Hematopoietic multipotent progenitor cell treated with erythropoietin and hydrocortisone succinate and interleukin-3 and kit ligand, for 4 days (in vitro differentiated cells): ENCODE measurements at regions not wholly inside any gene's neighbourhood (a gene's known extent, or its start where the extent isn't known, plus 50 kb on each side); places are given as distances from the start of the nearest gene placed in this dataset.
"Not testable (repeated sequence)": the region's sequence is repeated elsewhere in the genome, so short reads cannot be mapped to it uniquely, and the experiment has no call there.

Source experiments
- DNase-seq: peaks from one replicate; pipeline ENCODE4 v3.0.0-alpha.2; 2015

- peak; percentile 35 for DNase-seq
Observed at GRCh38 chr15:32536507-32537172, 56.6 kb upstream of the GOLGA8N start.

GRCh38 chr15:32536057-32536493 is 57.2 kb upstream of the GOLGA8N start:
- DNase-seq: not testable (repeated sequence)

- DNase-seq: not testable (repeated sequence)
Observed at GRCh38 chr15:32535150-32535898, 57.9 kb upstream of the GOLGA8N start.

GRCh38 chr15:32522900-32523299 is 67.5 kb upstream of the GOLGA8O start:
- not testable (repeated sequence) for DNase-seq

GRCh38 chr15:32522421-32522820 is 67.0 kb upstream of the GOLGA8O start:
- not testable (repeated sequence) for DNase-seq

- peak; percentile 3 for DNase-seq
Observed at GRCh38 chr15:32518976-32519375, 63.5 kb upstream of the GOLGA8O start.

- DNase-seq: not testable (repeated sequence)
Observed at GRCh38 chr15:32518013-32518412, 62.6 kb upstream of the GOLGA8O start.

GRCh38 chr15:32516954-32517353 is 61.5 kb upstream of the GOLGA8O start:
- not testable (repeated sequence) for DNase-seq

- DNase-seq: not testable (repeated sequence)
Observed at GRCh38 chr15:32513378-32513777, 57.9 kb upstream of the GOLGA8O start.

- DNase-seq: not testable (repeated sequence)
Observed at GRCh38 chr15:32510027-32510426, 54.6 kb upstream of the GOLGA8O start.

- DNase-seq: not testable (repeated sequence)
Observed at GRCh38 chr15:32508081-32508480, 52.6 kb upstream of the GOLGA8O start.

- DNase-seq: not testable (repeated sequence)
Observed at GRCh38 chr15:32506787-32507186, 51.4 kb upstream of the GOLGA8O start.

GRCh38 chr15:32505633-32506032 is 50.2 kb upstream of the GOLGA8O start:
- DNase-seq: not testable (repeated sequence)
